Activated naive CD4-positive, alpha-beta T cell (primary cell): ENCODE measurements at regions not wholly inside any gene's neighbourhood (a gene's known extent, or its start where the extent isn't known, plus 50 kb on each side); places are given as distances from the start of the nearest gene placed in this dataset.
"Not testable (repeated sequence)": the region's sequence is repeated elsewhere in the genome, so short reads cannot be mapped to it uniquely, and the experiment has no call there.

Source experiments
- DNase-seq, 4 experiments: peaks; one replicate each; lab custom pipeline; 2025; lab: John Stamatoyannopoulos, UW

DNA sequence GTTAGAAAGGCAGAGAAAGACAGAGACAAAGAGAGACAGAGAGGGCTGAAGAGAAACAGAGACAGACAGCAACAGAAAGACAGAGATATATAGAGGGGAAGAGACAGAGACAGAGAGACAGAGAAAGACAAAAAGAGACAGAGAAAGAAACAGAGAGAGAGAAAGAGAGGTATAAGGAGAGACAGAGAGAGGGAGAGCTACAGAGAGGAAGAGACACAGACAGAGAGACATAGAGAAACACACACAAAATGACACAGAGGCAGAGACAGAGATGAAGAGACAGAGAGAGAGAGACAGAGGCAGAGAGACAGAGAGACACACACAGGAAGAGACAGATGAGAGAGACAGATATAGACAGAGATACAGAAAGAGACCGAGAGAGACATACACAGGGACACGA lies 168.6 kb downstream of the TMEM121 start:
- DNase-seq: no peak

DNA sequence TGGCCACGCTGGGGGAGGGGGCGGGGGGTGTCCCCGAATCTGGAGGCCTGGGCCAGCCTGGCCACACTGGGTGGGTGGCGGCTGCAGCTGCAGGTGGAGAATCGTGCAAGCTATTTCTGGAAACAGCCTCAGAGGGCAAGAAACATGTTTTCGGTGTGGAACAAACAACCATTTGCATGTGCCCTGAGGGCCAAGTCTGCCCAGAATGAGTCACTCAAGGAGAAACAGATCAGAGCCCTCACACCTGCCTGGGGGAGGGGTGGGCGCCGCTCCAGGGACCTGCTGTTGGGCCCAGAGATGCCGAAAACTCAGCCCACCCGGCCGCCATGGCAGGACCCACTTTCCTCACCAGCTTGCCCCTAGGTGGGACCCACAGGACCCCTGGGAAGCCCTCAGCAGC lies 170.0 kb downstream of the TMEM121 start:
- not testable (repeated sequence) for DNase-seq

DNA sequence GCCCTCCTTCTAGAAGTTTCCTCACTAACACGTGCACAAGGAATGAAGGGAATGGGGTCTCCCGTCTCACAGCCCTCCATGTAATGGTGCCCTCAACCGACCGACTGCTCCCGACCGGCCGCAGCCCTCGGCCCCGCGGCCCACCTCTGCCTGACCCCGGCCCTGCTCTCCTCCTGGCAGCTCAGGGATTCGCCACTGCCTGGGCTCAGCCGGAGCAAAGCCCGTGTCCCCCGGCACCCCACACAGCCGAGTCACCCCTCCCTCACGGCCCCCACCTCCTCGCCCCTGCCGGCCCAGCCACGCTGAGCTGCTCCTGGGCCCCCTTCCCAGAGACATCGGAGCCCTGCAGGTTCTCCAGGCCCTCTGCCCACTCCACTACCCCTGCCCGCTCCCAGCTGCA lies 171.0 kb downstream of the TMEM121 start:
- not testable (repeated sequence) for DNase-seq

DNA sequence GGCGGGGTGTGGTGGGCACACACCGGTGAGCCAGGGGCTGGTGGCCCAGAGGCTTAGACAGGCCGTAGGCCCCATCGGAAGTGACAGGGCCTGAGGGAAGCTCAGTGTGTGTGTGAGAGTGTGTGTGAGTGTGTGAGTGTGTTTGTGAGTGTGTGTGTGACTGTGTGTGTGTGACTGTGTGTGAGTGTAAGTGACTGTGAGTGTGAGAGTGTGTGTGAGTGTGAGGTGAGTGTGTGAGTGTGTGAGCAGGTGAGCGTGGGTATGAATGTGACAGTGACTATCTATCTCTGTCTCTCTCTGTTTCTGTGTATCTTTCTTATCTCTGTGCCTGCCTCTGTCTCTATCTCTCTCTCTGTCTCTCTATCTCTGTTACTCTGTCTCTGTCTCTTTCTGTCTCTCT lies 171.6 kb downstream of the TMEM121 start:
- not testable (repeated sequence) for DNase-seq

DNA sequence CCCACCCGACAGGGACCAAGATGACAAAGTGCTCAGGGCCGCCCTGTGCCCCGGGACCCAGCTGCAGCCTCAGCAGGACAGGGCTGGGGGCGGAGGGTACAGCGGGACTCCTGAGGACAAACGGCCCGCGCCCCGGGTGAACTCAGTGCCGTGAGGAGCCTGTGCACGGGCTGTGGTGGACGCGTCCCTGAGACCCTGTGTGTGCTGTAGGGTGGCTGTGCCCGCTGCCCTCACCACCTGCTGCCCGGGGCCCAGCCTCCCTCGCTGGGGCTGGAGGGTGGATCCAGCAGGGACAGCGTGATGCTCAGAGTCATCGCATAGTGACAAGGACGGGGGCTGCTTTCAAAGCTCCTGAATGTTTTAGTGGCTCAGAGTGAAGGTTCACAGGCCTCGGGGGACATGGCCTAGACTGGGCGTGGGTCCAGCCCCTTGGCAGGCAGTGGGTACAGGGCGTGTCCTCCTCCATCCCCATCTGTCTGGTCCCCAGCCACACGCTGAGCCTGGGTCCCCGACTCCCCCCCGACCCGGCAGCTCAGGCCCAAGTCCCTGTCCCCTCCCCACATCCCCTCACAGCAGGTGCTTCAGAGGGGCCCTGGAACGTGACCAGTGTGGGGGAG lies 172.7 kb downstream of the TMEM121 start:
- DNase-seq: not testable (repeated sequence)

DNA sequence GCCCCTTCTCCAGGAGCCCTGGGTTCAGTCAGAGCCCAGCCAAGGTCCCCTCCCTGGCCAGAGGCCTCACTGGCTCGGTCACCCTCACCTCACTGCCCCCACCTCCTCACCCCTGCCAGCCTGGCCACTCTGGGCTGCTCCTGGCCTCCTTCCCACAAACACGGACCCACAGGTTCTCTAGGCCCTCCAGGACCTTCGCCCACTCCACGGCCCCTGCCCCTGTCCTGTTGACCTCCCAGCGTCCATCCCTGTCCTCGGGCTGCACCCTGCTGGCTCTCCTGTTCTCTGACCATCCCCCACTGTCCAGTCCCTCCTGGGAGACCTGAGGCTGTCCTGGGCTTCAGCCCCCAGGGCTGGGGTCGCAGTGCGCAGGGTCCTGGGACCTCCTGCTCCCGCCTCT lies 173.3 kb downstream of the TMEM121 start:
- not testable (repeated sequence) for DNase-seq

DNA sequence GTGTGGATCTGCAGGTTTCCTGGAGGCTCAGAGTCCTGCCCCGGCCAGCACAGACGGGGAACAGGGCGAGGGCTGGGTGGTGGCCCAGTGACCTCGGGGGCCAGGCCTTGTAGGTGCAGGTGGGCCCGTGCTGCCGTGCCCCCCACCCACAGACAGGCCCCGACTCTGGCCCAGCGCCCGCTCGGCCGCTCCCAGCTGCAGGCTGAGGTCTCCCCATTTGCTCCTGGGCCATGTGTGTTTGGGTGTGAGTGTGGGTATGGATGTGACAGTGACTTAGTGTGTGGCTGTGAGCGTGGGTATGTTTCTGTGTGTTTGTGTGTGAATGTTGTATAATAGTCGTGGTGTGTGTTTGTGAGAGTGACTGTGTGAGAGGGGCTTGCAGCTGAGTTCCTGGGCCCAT lies 173.8 kb downstream of the TMEM121 start:
- not testable (repeated sequence) for DNase-seq

DNA sequence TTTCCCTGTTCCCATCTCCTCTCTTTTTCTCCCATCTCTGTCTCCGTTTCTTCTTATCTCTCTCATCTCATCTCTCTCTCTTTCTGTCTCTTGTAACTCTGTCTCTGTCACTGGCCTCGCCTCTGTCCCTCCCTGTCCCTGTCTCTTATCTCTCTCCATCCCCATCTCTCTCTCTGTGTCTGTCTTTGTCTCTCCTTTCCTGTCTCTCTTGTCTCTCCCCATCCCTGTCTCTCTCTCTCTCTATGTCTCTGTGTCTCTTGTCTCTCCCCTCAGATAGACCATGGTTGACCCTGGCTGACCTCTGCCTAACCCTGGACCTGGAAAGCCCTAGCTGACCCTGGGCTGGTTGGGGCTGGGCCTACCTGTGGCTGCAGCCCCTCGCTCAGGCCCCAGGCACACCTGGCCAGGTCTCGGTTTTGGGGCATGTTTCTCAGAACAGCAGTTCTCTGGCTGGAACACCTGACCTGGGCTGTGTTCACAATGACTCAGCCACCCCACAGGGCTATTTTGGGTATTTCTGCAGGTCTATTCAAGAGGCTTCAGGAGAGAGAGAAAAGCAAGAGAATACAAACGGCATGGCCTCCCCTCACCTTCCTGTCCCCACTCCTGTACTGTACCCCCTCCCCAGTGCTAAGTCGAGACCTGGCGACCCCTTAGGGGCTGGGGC lies 174.4 kb downstream of the TMEM121 start:
- DNase-seq: no peak

DNA sequence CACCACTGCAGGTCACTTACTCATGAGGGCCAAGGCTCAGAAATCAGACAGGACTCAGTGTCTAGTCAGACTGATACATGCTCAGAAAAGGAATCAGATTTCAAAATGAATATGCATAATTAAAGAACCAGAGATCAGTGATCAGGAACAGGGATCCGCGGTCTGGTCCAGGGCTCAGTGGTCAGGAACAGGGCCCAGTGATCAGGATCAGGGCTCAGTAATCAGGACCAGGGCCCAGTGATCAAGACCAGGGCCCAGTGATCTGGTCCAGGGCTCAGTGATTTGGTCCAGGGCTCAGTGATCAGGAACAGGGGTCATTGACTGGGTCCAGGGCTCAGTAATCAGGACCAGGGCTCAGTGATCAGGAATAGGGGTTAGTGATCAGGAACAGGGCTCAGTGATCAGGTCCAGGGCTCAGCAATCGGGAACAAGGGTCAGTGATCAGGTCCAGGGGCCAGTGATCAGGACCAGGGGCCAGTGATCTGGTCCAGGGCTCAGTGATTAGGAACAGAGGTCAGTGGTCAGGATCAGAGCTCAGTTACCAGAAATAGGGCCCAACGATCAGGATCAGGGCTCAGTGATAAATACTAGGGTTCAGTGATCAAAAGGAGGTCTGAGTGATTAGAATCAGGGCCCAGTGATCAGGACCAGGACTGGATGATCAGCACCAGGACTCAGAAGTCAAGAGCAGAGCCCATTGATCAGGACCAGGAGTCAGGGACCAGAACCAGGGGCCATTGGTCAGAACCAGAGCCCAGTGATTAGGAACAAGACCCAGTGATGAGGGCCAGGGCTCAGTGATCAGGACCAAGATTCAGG lies 175.3 kb downstream of the TMEM121 start:
- DNase-seq: no peak

DNA sequence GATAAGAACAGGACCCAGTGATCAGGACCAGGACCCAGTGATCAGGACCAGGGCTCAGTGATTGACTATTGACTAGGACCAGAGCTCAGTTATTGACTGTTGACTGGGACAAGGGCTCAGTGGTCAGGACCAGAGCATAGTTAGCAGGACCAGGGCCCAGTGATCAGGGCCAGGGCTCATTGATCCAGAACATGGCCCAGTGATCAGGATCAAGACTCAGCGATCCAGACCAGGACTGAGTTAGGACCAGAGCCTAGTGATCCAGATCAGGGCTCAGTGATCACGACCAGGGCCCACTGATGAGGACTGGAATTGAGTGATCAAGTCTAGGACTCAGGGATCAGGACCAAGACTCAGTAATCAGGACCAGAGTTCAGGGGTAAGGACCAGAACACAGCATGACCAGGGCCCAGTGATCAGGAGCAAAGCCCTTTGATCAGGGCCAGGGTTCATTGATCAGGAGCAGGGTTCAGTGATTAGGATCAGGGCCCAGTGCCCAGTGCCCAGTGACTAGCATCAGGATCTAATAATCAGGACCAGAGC lies 176.0 kb downstream of the TMEM121 start:
- DNase-seq: no peak

DNA sequence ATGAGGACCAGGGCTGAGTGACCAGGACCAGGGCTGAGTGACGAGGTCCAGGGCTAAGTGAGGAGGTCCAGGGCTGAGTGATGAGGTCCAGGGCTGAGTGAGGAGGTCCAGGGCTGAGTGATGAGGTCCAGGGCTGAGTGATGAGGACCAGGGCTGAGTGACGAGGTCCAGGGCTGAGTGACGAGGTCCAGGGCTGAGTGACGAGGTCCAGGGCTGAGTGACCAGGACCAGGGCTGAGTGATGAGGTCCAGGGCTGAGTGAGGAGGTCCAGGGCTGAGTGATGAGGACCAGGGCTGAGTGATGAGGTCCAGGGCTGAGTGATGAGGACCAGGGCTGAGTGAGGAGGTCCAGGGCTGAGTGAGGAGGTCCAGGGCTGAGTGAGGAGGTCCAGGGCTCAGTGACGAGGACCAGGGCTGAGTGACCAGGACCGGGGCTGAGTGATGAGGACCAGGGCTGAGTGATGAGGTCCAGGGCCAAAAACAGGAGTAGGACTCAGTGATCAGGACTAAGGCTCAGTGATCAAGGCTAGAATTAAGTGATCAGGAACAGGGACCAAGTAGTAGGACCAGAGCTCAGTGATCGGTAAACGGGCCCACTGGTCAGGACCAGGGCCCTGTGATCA lies 176.8 kb downstream of the TMEM121 start:
- not testable (repeated sequence) for DNase-seq

DNA sequence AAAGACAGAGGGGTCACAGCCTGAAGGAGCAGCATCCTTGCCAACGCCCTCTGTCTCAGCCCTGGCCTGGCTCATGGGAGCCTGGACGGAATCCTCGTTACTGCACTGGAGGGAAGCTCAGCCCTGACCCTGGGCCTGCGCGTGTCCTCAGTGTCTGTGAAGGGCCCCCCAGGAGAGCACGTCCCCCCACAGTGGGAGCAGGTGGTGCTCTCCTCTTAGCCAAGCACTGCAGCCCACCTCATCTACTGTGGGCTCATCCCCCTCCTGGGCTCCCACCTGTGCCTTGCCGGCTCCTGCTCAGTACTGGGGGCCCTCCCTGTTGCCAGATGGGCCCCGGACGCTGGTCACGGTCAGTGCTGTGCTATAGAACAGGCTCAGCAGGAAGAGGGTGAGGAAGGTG lies 177.7 kb downstream of the TMEM121 start:
- not testable (repeated sequence) for DNase-seq

DNA sequence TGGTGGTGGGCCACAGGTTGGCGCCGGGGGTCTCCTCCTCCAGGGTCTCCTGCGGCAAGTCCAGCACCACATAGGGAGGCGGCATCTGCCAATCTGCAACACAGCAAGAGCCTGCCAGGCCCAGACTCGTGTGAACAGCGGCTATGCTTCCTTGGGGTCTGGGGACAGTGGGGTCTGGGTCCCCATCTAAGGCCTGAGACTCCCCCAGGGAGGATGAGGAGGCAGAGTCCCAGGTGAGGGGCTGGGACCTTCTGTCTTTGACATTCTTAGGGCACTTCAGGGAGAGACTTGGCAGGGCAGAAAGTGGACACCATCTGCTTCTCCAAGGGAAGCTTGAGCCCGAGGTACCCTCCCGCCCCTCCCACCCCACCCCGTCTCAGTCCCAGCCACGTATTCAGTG lies 178.1 kb downstream of the TMEM121 start:
- not testable (repeated sequence) for DNase-seq

DNA sequence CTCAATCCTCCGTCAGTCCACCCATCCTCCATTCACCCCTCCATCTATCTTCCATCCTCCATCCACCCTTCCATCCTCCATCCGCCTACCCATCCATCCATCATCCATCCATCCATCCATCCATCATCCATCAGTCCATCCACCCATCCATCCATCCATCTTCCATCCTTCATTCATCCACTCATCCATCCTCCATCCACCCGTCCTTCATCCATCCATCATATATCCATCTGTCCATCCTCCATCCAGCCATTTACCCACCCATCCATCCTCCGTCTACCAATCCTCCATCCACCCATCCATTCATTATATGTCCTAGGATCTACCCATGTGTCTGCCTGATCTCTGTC lies 179.1 kb downstream of the TMEM121 start:
- DNase-seq: not testable (repeated sequence)

DNA sequence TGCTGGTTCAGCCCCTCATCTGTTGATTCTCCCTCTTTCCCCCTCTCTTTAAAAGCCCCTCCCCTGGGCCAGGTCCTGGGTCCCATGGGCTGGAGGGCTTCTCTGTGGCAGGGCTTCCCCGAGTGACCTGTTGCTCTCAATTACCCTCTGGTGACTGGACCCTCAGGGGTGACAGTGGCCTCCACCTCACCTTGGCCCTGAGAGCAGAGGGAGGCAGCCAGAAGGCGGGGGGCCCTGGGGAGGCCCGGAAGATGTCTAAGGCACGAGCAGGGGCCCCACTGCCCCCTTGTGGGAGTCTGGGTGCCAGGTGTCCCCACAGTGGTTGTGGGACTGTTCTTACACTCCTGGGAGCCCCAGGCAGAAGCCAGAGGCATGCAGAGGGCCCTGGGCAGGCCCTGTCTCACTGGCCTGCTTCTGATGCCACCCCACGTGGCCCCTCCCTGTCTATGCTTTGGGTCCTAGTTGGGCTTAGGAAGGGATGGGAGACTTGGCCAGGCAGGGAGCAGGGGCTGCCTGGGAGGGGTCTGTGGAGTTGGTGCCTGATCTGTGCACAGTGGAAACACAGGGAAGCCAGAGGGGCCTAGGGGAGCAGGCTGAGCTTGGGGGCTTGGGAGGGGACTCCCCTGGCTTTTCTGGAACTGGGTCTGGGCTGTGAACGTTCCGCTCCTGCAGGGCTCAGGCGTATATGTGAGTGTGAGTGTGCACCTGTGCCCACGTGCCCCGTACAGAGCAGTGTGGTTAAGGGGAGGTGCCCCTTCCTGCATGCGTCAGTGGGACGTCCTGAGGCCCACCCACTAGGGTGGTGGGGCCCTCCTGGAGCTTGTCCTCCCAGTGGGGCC lies 179.7 kb downstream of the TMEM121 start:
- not testable (repeated sequence) for DNase-seq

DNA sequence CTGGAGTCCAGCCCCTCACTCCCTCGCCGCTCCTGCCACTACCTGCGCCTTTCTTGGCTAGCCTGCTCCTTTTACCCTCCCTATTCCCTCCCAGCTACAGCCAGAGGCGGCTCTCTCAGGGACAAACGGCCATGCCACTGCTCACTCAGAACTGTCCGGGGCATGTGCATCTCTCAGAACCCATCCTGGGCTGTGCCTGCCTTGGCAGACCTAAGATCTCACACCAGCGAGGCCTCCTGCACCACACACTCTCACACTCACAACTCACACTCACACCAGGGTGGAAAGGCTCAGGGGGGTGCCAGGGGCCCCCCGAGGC lies 180.3 kb downstream of the TMEM121 start:
- DNase-seq: not testable (repeated sequence)

DNA sequence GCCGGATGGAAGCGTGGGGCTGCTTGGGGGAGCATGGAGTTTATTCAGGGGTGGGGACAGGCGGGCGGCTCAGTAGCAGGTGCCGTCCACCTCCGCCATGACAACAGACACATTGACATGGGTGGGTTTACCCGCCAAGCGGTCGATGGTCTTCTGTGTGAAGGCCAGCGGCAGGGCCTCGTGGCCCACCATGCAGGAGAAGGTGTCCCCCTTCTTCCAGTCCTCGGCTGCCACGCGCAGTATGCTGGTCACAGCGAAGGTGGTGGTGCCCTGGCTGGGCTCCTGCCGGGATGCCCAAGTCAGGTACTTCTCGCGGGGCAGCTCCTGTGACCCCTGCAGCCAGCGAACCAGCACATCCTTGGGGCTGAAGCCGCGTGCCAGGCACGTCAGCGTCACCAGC lies 180.7 kb downstream of the TMEM121 start:
- DNase-seq: not testable (repeated sequence)

DNA sequence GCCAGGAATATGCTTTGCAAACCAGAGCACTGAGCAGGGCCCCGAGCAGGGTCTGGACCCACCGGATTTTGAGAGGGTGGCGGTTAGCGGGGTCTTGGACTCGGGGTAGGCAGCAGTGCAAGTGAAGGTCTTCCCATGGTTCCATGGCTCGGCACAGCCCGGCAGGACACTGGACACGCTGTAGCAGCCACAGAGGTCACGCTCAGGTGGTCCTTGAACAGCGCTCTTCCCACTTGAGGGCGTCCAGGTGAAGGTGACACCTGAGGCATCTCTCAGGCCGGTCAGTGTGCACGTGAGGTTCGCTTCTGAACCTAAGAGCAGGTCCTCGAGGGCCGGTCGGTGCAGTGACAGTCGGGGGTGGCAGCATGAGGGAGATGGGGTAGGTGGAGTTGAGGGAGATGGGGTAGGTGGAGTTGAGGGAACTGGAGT lies 181.4 kb downstream of the TMEM121 start:
- not testable (repeated sequence) for DNase-seq

DNA sequence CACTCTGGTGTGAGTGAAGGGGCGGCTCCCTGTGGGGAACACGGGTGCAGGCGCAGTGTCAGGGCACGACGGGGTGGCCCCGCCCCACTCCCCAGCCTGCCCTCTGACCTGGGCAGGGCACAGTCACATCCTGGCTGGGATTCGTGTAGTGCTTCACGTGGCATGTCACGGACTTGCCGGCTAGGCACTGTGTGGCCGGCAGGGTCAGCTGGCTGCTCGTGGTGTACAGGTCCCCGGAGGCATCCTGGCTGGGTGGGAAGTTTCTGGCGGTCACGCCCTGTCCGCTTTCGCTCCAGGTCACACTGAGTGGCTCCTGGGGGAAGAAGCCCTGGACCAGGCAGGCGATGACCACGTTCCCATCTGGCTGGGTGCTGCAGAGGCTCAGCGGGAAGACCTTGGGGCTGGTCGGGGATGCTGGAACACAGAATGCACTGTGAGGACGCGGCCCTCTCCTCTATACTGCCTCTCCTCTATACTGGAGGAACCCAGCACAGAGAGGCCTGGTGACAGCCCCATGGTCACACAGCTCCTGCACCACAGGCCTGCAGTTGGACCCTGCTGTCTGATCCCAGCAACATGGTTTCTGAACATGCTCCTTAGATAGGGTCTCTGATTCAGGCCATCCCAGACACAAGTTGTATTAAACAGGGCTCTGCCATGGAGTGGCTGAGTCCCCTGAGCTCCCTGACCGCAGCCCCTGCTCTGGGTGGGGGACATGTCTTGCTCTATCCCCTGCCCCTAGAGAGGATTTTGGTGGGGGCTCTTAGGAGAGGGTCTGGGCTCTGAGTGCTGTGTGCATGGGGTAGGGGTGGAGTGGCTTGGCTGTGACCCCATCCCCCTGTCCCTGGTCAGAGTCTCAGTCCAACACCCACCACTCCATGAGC lies 182.1 kb downstream of the TMEM121 start:
- DNase-seq: not testable (repeated sequence)
